SH-SY5Y (cell line): ENCODE measurements at regions not wholly inside any gene's neighbourhood (a gene's known extent, or its start where the extent isn't known, plus 50 kb on each side); places are given as distances from the start of the nearest gene placed in this dataset.

ENCODE experiments used
- GATA2 ChIP-seq: IDR thresholded peaks from 2 replicates; pipeline ENCODE4 v1.6.1; 2011; ENCODE audit warnings: mild to moderate bottlenecking, low read depth, low read length
- GATA3 ChIP-seq: IDR thresholded peaks from 2 replicates; pipeline ENCODE4 v1.6.1; 2011; ENCODE audit warnings: low read depth, mild to moderate bottlenecking, low read length, moderate library complexity

DNA sequence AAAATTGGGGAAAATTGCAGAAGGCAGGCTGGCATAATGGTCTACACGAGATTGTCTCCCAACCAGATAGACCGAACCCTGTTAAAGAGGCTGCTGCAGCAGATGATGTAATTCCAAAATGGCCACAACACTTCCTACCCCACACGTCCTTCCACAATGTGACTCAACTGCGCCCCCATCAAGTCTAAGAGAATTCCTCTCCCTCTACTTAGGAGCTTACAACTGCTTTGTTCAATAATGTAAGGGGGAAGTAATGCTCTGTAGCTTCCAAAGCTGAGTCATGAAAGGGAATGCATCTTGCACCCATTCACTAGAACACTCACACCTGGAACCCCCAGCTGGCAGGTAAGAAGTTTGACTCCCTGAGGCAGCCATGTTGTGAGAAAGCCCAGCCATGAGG lies 117.8 kb upstream of the IRS2 start:
- TF ChIP-seq GATA2: no peak
- TF ChIP-seq GATA3: no peak
